Activated naive CD4-positive, alpha-beta T cell treated with anti-CD3 and anti-CD28 coated beads for 36 hours (primary cell): ENCODE measurements at regions not wholly inside any gene's neighbourhood (a gene's known extent, or its start where the extent isn't known, plus 50 kb on each side); places are given as distances from the start of the nearest gene placed in this dataset.

Source experiments
- CTCF ChIA-PET: fragments of 350-600 bp; sonication (Branson Sonifier 250); formaldehyde crosslinking; loops from one replicate; lab custom pipeline; 2021; ENCODE audit warnings: antibody characterized with exemption; lab: Charles Lee
- DNase-seq: peaks from one replicate; pipeline ENCODE4 v3.0.0-alpha.2; 2020
- H3K27ac Mint-ChIP-seq: one replicate; pipeline ENCODE4 v1.8.0; 2021; ENCODE audit warnings: mild to moderate bottlenecking, mixed read lengths
- H3K27me3 Mint-ChIP-seq: one replicate; pipeline ENCODE4 v1.8.0; 2021; ENCODE audit warnings: low read depth, mixed read lengths
- H3K36me3 Mint-ChIP-seq: one replicate; pipeline ENCODE4 v1.8.0; 2021; ENCODE audit warnings: low read depth, mixed read lengths
- H3K4me1 Mint-ChIP-seq: one replicate; pipeline ENCODE4 v1.8.0; 2021; ENCODE audit warnings: low read depth, mixed read lengths
- H3K4me3 Mint-ChIP-seq: one replicate; pipeline ENCODE4 v1.8.0; 2021; ENCODE audit warnings: mild to moderate bottlenecking, moderate library complexity, mixed read lengths
- H3K9me3 Mint-ChIP-seq: one replicate; pipeline ENCODE4 v1.8.0; 2021; ENCODE audit warnings: mixed read lengths
- intact Hi-C: fragments of 100-400 bp; cut with micrococcal nuclease; formaldehyde crosslinking; loops from one replicate; pipeline ENCODE4 v1.15.1; 2023

DNA sequence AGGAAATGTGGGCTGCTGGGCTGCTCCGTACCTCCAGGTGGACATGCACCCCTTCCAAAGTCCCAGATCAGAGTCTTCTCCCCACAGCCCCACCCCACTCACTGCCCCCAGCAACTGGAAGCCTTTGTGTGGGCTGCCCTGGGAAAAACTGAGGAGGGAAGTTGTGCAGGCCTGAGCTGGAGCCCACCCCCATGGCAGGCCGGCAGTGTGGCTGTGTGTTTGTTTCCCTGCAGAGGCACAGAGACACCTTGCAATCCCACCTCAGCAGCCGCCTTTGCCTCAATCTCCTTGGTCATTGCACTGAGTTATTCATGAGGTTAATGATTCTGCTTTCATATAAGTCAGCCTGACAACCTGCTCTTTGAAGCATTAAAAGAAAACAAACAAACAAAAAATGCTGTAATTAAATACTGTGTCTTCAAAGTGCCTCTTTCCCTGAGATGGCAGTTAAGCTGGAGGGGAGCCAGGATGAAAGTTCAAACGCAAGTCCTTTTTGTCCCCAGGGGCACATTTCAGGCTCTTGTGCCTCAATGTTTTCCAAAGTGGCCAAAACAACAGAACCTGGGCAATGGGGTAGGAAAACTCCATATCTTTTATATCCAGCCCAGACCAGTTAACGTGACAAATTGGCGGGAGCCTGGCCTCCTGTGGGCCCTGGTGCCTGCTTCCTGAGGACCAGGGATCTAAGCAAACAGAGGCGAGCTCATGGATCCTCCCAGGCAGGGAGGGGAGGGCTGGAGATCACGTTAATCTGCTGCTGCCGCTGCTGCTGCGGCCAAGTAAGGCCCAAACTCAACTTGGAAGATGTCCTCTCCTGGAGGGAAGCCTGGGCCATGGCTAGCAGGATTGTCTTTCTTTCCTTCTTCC is 51.9 kb upstream of the TSPAN11 start:
- Mint-ChIP-seq H3K4me3 (no peak overlapping the region), H3K27ac (no peak overlapping the region), H3K9me3 (no peaks in the 10 kb centered on the region), H3K4me1 (peaks cover 4% of the 10 kb centered on the region), H3K36me3 (no peaks in the 10 kb centered on the region), H3K27me3 (peaks cover 19% of the 10 kb centered on the region)
- CTCF ChIA-PET: interaction anchor here (0.7 kb wide), 1 partner anchor 95 kb away, joined by 3 read pairs; no protein-coding TSS in a partner anchor
- no peak for DNase-seq
- intact Hi-C loops: no loop called here

DNA sequence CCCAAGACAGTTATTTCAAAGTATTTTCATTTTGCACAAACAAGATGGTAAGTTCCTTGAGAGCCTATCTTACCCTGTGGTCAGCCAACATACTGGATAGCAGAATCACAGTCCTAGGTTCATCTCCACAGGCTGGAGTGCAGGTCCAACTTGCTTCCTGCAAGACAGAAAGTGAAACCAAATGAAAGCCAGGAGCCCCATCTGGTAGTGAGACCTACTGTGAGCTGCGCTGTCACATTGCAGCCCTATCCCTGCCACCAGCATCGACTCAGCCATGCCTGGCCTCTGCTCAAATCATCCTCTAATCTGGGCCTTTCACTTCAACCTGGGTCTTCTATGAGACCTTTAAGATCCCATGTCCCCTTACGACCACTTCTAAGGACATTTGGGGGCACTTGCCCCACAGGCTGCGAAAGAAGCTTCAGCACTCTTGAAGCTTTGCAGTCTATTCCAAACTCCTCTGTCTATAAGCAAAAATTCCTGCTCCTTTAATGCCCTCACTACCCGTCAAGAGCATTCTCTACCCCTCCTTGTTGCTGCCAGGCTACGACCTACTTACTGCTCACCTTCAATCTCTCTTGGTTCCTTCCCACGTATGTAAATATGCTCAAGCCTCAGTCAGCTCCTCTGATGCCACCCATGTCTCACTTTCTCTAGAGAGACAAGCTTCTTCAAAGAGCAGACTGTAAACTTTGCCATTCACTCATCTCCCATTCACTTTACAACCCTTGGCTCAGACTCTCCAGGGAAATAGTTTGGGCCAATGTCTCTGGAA is 55.9 kb upstream of the TSPAN11 start:
- no peak overlapping the region for H3K27ac Mint-ChIP-seq
- CTCF ChIA-PET: interaction anchor here (0.7 kb wide), 1 partner anchor 204 kb away, joined by 3 read pairs; no protein-coding TSS in a partner anchor
- intact Hi-C loops: no loop called here

GRCh38 chr12:30867415-30867814 is 59.1 kb upstream of the TSPAN11 start:
- Mint-ChIP-seq H3K9me3 (peaks cover 2% of the 10 kb centered on the region), H3K4me3 (no peak overlapping the region), H3K36me3 (no peaks in the 10 kb centered on the region), H3K27ac (no peak overlapping the region), H3K27me3 (peaks cover 18% of the 10 kb centered on the region), H3K4me1 (peaks cover 4% of the 10 kb centered on the region)
- CTCF ChIA-PET: no interaction called here
- DNase-seq: no peak
- intact Hi-C loops: no loop called here

More for the DNA sequence above, 55.9 kb upstream of the TSPAN11 start:
- peaks cover 2% of the 10 kb centered on the region for H3K9me3 Mint-ChIP-seq
- H3K27me3 Mint-ChIP-seq: peaks cover 15% of the 10 kb centered on the region
- H3K4me1 Mint-ChIP-seq: peaks cover 4% of the 10 kb centered on the region
- no peak overlapping the region for H3K4me3 Mint-ChIP-seq
- no peaks in the 10 kb centered on the region for H3K36me3 Mint-ChIP-seq
- no peak for DNase-seq

DNA sequence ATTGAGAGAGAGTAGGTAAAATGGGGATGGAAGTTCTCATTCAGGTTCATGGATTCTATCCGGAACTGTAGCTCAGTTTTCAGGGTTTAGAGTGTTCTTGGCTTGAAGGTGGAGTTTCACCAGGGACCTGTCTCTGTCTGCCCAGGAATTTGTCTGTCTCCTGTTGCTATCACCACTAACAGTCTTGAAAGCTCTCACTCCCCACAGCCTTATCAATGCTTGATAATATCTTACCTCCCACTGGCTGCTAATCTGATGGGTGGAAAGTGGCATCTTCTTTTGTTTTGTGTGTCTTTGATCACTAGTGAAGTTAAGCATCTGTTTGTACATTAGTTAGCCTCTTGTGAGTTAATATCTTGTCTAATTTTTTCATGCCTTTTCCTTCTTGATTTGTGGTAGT is 60.3 kb upstream of the TSPAN11 start:
- no peak overlapping the region for H3K27ac Mint-ChIP-seq
- no peaks in the 10 kb centered on the region for H3K36me3 Mint-ChIP-seq
- intact Hi-C loops: no loop called here
- H3K4me3 Mint-ChIP-seq: no peak overlapping the region
- no peak for DNase-seq
- H3K27me3 Mint-ChIP-seq: peaks cover 18% of the 10 kb centered on the region
- peaks cover 2% of the 10 kb centered on the region for H3K9me3 Mint-ChIP-seq
- H3K4me1 Mint-ChIP-seq: peaks cover 4% of the 10 kb centered on the region
- CTCF ChIA-PET: no interaction called here

GRCh38 chr12:30863839-30864238 is 62.7 kb upstream of the TSPAN11 start:
- H3K4me3 Mint-ChIP-seq: no peak overlapping the region
- H3K4me1 Mint-ChIP-seq: no peaks in the 10 kb centered on the region
- no peaks in the 10 kb centered on the region for H3K36me3 Mint-ChIP-seq
- no peak for DNase-seq
- intact Hi-C loops: no loop called here
- CTCF ChIA-PET: no interaction called here
- H3K27ac Mint-ChIP-seq: no peak overlapping the region
- peaks cover 2% of the 10 kb centered on the region for H3K9me3 Mint-ChIP-seq
- H3K27me3 Mint-ChIP-seq: peaks cover 18% of the 10 kb centered on the region

DNA sequence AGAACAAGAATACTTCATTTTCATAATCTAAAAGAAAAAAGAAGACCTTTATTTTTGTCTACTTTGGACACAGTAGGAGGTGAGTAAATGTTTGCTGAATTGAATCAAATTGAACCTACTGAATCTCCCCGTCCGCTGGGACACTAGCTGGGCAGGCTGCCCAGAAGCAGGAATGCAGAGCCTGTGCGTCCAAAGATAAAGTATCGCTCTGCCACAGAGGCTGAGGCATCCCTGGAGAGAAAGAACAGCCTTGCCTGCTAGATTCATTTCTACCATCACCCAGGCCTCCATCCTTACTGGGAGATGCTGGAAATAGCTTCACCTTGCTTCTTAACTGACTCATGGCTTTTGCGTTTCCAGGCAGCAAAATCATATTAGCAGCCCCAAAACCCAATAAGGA is 64.1 kb upstream of the TSPAN11 start:
- CTCF ChIA-PET: interaction anchor here (1.1 kb wide), 1 partner anchor 15 kb away, joined by 3 read pairs; no protein-coding TSS in a partner anchor
- no peaks in the 10 kb centered on the region for H3K36me3 Mint-ChIP-seq
- no peaks in the 10 kb centered on the region for H3K4me1 Mint-ChIP-seq
- H3K27me3 Mint-ChIP-seq: peaks cover 14% of the 10 kb centered on the region
- no peak overlapping the region for H3K4me3 Mint-ChIP-seq
- H3K27ac Mint-ChIP-seq: no peak overlapping the region
- intact Hi-C loops: no loop called here
- H3K9me3 Mint-ChIP-seq: no peaks in the 10 kb centered on the region
- no peak for DNase-seq

GRCh38 chr12:30859226-30859625 is 67.3 kb upstream of the TSPAN11 start:
- intact Hi-C loops: no loop called here
- H3K4me1 Mint-ChIP-seq: no peaks in the 10 kb centered on the region
- DNase-seq: no peak
- H3K27me3 Mint-ChIP-seq: peaks cover 4% of the 10 kb centered on the region
- no peaks in the 10 kb centered on the region for H3K9me3 Mint-ChIP-seq
- no peaks in the 10 kb centered on the region for H3K36me3 Mint-ChIP-seq
- no peak overlapping the region for H3K4me3 Mint-ChIP-seq
- H3K27ac Mint-ChIP-seq: no peak overlapping the region
- CTCF ChIA-PET: no interaction called here

- Mint-ChIP-seq H3K4me3 (no peak overlapping the region), H3K9me3 (no peaks in the 10 kb centered on the region), H3K36me3 (no peaks in the 10 kb centered on the region), H3K4me1 (no peaks in the 10 kb centered on the region), H3K27me3 (peaks cover 4% of the 10 kb centered on the region), H3K27ac (no peak overlapping the region)
- DNase-seq: no peak
- intact Hi-C loops: no loop called here
- CTCF ChIA-PET: no interaction called here
These were observed 68.1 kb upstream of the TSPAN11 start for GRCh38 chr12:30858471-30858870.

- Mint-ChIP-seq H3K27me3 (no peaks in the 10 kb centered on the region), H3K27ac (no peak overlapping the region), H3K4me1 (peaks cover 4% of the 10 kb centered on the region), H3K9me3 (no peaks in the 10 kb centered on the region), H3K4me3 (no peak overlapping the region), H3K36me3 (no peaks in the 10 kb centered on the region)
- CTCF ChIA-PET: no interaction called here
- no peak for DNase-seq
- intact Hi-C loops: loop anchor here (5.0 kb wide), 1 partner anchor 199 kb away; no protein-coding TSS in a partner anchor
These were observed 72.9 kb upstream of the TSPAN11 start for GRCh38 chr12:30853561-30854133.

DNA sequence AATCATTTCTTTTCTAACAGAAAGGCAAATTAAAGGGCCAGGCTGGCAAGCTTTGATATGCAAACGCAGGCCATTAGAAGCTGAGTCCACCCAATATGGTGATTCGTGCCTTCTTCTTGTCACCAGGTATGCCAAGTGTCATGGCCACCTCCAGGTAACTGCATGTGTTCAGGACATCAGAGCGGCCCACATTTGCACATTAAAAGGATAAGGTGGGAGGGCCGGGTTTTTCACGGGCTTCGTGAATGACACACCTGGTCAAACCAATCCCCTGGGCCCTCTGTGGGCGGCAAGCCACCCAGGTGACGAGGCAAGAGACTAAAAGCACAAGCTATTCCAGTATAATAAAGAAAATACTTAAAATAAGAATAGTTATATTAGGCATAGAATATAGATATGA is 75.9 kb upstream of the TSPAN11 start:
- Mint-ChIP-seq H3K9me3 (no peaks in the 10 kb centered on the region), H3K27me3 (no peaks in the 10 kb centered on the region), H3K27ac (no peak overlapping the region), H3K4me3 (no peak overlapping the region), H3K4me1 (peaks cover 4% of the 10 kb centered on the region), H3K36me3 (no peaks in the 10 kb centered on the region)
- intact Hi-C loops: loop anchor here (1.0 to 5.0 kb wide), 11 partner anchors 76 to 786 kb away; partner anchors contain the start of genes DDX11, SINHCAF and TSPAN11
- no peak for DNase-seq
- CTCF ChIA-PET: interaction anchor here (0.8 to 7.1 kb wide), 10 partner anchors 29 to 421 kb away, joined by 3 to 63 read pairs (median 4); partner anchors contain the start of gene DDX11

- CTCF ChIA-PET: interaction anchor here (0.7 to 7.1 kb wide), 21 partner anchors 15 to 1296 kb away, joined by 3 to 63 read pairs (median 3); partner anchors contain the start of gene DDX11
- intact Hi-C loops: loop anchor here (1.0 to 10.0 kb wide), 6 partner anchors 139 to 1292 kb away; no protein-coding TSS in a partner anchor
- Mint-ChIP-seq H3K27ac (no peak overlapping the region), H3K9me3 (no peaks in the 10 kb centered on the region), H3K4me1 (peaks cover 4% of the 10 kb centered on the region), H3K36me3 (no peaks in the 10 kb centered on the region), H3K27me3 (peaks cover 5% of the 10 kb centered on the region), H3K4me3 (no peak overlapping the region)
- DNase-seq: peak; percentile 32
These were observed 79.3 kb upstream of the TSPAN11 start for GRCh38 chr12:30847259-30847658.

- H3K27me3 Mint-ChIP-seq: peaks cover 5% of the 10 kb centered on the region
- no peak overlapping the region for H3K4me3 Mint-ChIP-seq
- peaks cover 4% of the 10 kb centered on the region for H3K4me1 Mint-ChIP-seq
- H3K36me3 Mint-ChIP-seq: no peaks in the 10 kb centered on the region
- CTCF ChIA-PET: interaction anchor here (0.7 to 7.1 kb wide), 14 partner anchors 15 to 1295 kb away, joined by 3 to 63 read pairs (median 4); no protein-coding TSS in a partner anchor
- H3K9me3 Mint-ChIP-seq: no peaks in the 10 kb centered on the region
- H3K27ac Mint-ChIP-seq: no peak overlapping the region
- DNase-seq: no peak
- intact Hi-C loops: loop anchor here (1.0 to 10.0 kb wide), 6 partner anchors 140 to 1292 kb away; no protein-coding TSS in a partner anchor
These were observed 79.8 kb upstream of the TSPAN11 start for GRCh38 chr12:30846776-30847175.
